ENCODE measurements at regions not wholly inside any gene's neighbourhood (a gene's known extent, or its start where the extent isn't known, plus 50 kb on each side); places are given as distances from the start of the nearest gene placed in this dataset.

DNA sequence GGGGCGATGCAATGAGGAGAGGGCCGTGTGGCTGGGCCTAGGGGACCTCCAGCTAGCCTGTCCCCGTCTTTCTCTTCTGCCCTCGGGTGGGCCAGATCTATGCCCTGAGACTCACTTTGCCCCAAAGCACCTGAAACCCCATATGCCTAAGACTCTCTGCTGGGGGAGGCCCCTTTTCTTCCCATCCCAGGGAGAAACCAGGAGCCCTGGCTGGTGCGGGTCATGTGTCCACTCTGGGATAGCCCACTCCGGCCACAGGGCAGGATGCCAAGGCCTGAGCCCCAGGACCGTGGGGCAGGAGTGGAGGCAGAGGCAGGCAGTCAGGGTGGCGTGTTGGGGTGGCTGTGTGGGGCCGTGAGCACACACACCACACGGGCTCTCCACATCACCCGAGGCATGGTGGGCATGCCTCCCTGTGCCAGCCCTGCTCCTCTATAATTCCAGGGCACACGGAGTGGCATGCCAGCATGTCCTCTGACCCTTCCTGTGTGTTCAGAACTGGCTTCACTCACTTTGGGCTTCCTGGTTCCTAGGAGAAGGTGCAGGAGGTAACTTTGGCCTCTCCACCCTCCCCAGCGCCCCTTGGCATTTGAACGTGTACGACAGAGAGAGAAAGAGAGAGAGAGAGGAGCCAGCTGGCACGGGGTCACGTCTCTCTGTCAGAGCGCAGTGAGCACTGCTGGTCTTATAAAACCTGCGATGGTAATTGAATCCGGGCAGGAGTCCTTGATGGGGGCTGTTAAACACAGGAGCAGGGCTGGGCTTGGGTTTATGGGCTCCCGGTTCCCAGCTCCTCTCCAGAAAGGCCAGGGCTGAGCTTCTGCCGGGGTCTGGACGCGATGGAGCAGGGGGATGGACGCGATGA is 144.2 kb downstream of the KIF26A start:
- TF ChIP-seq NPAS2 (CRISPR knock-in tag; IDR thresholded peaks at IDR 0.05; ENCODE audit: borderline replicate concordance) (no peak), CHD4 (IDR thresholded peaks at IDR 0.05; ENCODE audit: borderline replicate concordance) (no peak), SREBF2 (IDR thresholded peaks at IDR 0.05) (no peak)

All from A549 (cell line).